ENCODE measurements at regions not wholly inside any gene's neighbourhood (a gene's known extent, or its start where the extent isn't known, plus 50 kb on each side); places are given as distances from the start of the nearest gene placed in this dataset.

- TF ChIP-seq NANOG (IDR thresholded peaks at IDR 0.05; ENCODE audit: insufficient read depth, low read depth, low read length, poor library complexity, severe bottlenecking) (no peak), SP2 (IDR thresholded peaks at IDR 0.05; ENCODE audit: low read length) (no peak), CTCF (IDR thresholded peaks at IDR 0.05; ENCODE audit: control extremely low read depth in 1 of 3, insufficient read depth in 1 of 3, low read depth in 1 of 3, low read length in 3 of 3) (no peak)
These were observed 429.9 kb downstream of the DAD1 start (continued) for GRCh38 chr14:22159099-22159498.
